Dendritic cell treated with granulocyte-macrophage colony-stimulating factor and Interleukin-4, amounts not matched to agents 40 ng/mL and 50 ng/mL, for 4 days (primary cell): ENCODE measurements at regions not wholly inside any gene's neighbourhood (a gene's known extent, or its start where the extent isn't known, plus 50 kb on each side); places are given as distances from the start of the nearest gene placed in this dataset.

Source experiments
- H3K27ac Mint-ChIP-seq: one replicate; pipeline ENCODE4 v1.8.0; 2022; ENCODE audit warnings: mild to moderate bottlenecking, mixed read lengths
- H3K27me3 Mint-ChIP-seq: one replicate; pipeline ENCODE4 v1.8.0; 2022; ENCODE audit warnings: mild to moderate bottlenecking, mixed read lengths
- H3K36me3 Mint-ChIP-seq: one replicate; pipeline ENCODE4 v1.8.0; 2022; ENCODE audit warnings: low read depth, mixed read lengths
- H3K4me1 Mint-ChIP-seq: one replicate; pipeline ENCODE4 v1.8.0; 2022; ENCODE audit warnings: low read depth, mixed read lengths
- H3K4me3 Mint-ChIP-seq: one replicate; pipeline ENCODE4 v1.8.0; 2022; ENCODE audit warnings: mild to moderate bottlenecking, moderate library complexity, mixed read lengths
- H3K9me3 Mint-ChIP-seq: one replicate; pipeline ENCODE4 v1.8.0; 2022; ENCODE audit warnings: mixed read lengths
- intact Hi-C: fragments of 100-400 bp; cut with micrococcal nuclease; formaldehyde crosslinking; loops from one replicate; pipeline ENCODE4 v1.15.0; 2022

DNA sequence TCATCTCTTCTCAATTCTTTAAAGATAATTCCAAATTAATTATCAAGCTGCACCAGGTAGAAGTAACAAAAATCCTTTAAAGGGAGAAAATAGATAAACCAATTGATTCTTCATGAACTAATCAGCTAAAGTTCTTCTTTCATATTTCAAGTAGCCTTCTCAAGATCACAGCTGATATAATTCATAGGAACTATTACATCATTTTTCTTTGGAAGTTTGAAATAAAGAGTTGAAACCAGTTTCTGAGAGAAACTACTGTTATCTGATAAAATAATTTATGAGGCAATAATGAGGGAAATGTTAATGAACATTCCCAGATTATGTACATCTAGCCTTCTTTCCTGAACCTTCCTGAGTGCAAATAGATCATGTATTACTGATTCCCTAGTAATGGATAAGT, 484.9 kb downstream of the METTL4 start:
- intact Hi-C loops: no loop called here
- Mint-ChIP-seq H3K9me3 (no peaks in the 10 kb centered on the region), H3K27me3 (no peaks in the 10 kb centered on the region), H3K36me3 (no peaks in the 10 kb centered on the region), H3K4me3 (no peak overlapping the region), H3K4me1 (peaks cover 13% of the 10 kb centered on the region), H3K27ac (no peak overlapping the region)

DNA sequence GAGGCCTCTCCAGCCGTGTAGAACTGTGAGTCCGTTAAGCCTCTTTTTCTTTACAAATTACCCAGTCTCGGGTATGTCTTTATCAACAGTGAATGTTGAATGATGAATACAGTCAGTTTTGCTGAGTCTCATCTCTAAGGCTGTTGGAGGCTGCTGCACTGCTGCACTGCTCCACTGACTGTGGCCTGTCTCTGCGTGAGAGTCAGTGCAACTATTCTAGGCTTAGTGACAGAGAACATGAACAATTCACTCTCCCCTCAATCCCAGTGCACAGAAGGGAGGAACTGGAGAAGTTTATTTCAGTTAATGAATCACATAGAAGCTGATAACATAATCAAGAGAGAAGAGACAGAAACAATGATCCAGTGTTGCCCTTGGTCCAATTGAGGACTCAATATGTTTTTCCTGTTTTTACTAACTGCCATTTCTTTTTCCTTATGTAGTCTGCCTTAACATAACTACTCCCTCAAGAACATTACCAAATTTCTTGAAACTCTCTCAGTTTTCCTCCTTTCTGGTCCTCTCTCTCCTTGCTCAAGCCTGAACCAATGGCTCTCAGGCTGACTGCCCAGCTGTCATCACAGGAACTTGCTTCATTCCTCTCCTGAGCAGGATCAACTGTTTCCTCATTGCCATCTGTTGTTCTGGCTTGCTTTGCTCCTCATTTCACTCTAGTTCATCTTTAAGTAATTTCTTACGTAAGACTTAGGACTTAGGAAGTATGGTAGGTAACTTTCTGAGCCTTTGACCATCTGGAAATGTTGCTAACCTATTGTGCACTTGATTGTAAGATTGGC, 483.2 kb downstream of the METTL4 start:
- no peak overlapping the region for H3K4me3 Mint-ChIP-seq
- intact Hi-C loops: no loop called here

DNA sequence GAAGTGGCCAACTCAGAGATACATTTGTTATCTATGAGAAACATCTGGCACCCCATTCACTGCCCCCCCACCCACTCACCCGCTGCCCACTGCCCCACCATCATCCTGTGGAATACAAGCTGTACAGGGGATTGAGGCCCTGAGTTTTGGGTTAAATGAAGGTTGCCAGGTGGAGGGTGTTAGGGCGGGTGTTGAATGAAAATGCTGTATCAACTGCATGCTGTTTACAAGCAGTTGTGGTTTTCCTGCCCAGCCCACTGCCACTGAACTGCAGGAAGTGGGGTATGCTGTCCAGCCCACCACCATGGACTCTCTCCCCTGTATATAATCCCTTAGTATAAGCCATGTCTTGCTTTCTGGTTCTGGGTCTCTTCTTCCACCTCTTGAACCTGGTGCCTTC, 481.9 kb downstream of the METTL4 start:
- H3K36me3 Mint-ChIP-seq: no peaks in the 10 kb centered on the region
- H3K9me3 Mint-ChIP-seq: no peaks in the 10 kb centered on the region
- no peaks in the 10 kb centered on the region for H3K27me3 Mint-ChIP-seq
- H3K4me1 Mint-ChIP-seq: peaks cover 13% of the 10 kb centered on the region
- H3K27ac Mint-ChIP-seq: no peak overlapping the region
- H3K4me3 Mint-ChIP-seq: no peak overlapping the region
- intact Hi-C loops: no loop called here

More for the DNA sequence above, 483.2 kb downstream of the METTL4 start:
- H3K9me3 Mint-ChIP-seq: no peaks in the 10 kb centered on the region
- peaks cover 13% of the 10 kb centered on the region for H3K4me1 Mint-ChIP-seq
- no peaks in the 10 kb centered on the region for H3K27me3 Mint-ChIP-seq
- no peaks in the 10 kb centered on the region for H3K36me3 Mint-ChIP-seq
- no peak overlapping the region for H3K27ac Mint-ChIP-seq

DNA sequence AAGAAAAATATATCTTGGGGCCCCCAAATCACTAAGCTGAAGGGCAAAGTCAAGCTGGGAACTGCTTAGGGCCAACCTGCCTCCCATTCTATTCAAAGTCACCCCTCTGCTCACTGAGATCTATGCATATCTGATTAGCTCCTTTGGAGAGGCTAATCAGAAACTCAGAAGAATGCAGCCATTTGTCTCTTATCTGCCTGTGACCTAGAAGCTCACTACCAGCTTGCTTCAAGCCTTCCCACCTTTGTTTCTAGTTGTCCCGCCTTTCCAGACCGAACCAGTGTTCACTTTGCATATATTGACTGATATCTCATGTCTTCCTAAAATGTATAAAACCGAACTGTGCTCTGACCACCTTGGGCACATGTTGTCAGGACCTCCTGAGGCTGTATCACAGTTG, 479.4 kb downstream of the METTL4 start:
- H3K36me3 Mint-ChIP-seq: no peaks in the 10 kb centered on the region
- no peaks in the 10 kb centered on the region for H3K9me3 Mint-ChIP-seq
- no peaks in the 10 kb centered on the region for H3K27me3 Mint-ChIP-seq
- intact Hi-C loops: no loop called here
- no peak overlapping the region for H3K4me3 Mint-ChIP-seq
- peaks cover 13% of the 10 kb centered on the region for H3K4me1 Mint-ChIP-seq
- H3K27ac Mint-ChIP-seq: no peak overlapping the region

- Mint-ChIP-seq H3K27me3 (no peaks in the 10 kb centered on the region), H3K36me3 (no peaks in the 10 kb centered on the region), H3K27ac (no peak overlapping the region), H3K9me3 (no peaks in the 10 kb centered on the region), H3K4me1 (no peaks in the 10 kb centered on the region), H3K4me3 (no peak overlapping the region)
- intact Hi-C loops: no loop called here
Measured at GRCh38 chr18:2096551-2096950, 474.8 kb downstream of the METTL4 start.

GRCh38 chr18:2100694-2101213, 470.6 kb downstream of the METTL4 start:
- Mint-ChIP-seq H3K27ac (no peak overlapping the region), H3K4me1 (peaks cover 6% of the 10 kb centered on the region), H3K36me3 (no peaks in the 10 kb centered on the region), H3K9me3 (no peaks in the 10 kb centered on the region), H3K4me3 (no peak overlapping the region), H3K27me3 (no peaks in the 10 kb centered on the region)
- intact Hi-C loops: loop anchor here (10.0 kb wide), 1 partner anchor 364 kb away; no protein-coding TSS in a partner anchor

DNA sequence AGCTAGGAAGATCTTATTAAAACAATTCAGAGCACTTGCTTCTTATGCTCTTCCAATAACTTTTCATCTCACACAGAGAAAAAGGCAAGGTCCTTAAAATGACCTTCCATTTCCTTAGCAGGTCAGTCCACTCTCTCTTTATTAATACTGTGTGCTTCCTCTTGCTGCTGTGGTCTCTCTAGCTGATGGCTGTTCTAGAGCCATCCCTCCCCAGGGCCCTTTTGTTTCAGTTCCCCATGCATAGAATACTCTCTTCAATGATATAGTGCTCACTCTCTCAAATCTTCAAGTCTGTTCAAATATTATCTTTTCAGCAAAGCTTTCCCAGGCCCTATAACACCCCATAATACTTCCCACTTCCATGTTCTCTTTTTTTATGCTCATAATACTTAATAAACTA, 469.3 kb downstream of the METTL4 start:
- H3K4me3 Mint-ChIP-seq: no peak overlapping the region
- no peak overlapping the region for H3K27ac Mint-ChIP-seq
- intact Hi-C loops: loop anchor here (10.0 kb wide), 1 partner anchor 363 kb away; no protein-coding TSS in a partner anchor
- H3K9me3 Mint-ChIP-seq: no peaks in the 10 kb centered on the region
- H3K4me1 Mint-ChIP-seq: peaks cover 6% of the 10 kb centered on the region
- H3K36me3 Mint-ChIP-seq: no peaks in the 10 kb centered on the region
- H3K27me3 Mint-ChIP-seq: no peaks in the 10 kb centered on the region

GRCh38 chr18:2103299-2103698, 468.0 kb downstream of the METTL4 start:
- intact Hi-C loops: loop anchor here (10.0 kb wide), 1 partner anchor 362 kb away; no protein-coding TSS in a partner anchor
- Mint-ChIP-seq H3K36me3 (no peaks in the 10 kb centered on the region), H3K9me3 (no peaks in the 10 kb centered on the region), H3K27me3 (no peaks in the 10 kb centered on the region), H3K27ac (no peak overlapping the region), H3K4me1 (peaks cover 6% of the 10 kb centered on the region), H3K4me3 (no peak overlapping the region)

DNA sequence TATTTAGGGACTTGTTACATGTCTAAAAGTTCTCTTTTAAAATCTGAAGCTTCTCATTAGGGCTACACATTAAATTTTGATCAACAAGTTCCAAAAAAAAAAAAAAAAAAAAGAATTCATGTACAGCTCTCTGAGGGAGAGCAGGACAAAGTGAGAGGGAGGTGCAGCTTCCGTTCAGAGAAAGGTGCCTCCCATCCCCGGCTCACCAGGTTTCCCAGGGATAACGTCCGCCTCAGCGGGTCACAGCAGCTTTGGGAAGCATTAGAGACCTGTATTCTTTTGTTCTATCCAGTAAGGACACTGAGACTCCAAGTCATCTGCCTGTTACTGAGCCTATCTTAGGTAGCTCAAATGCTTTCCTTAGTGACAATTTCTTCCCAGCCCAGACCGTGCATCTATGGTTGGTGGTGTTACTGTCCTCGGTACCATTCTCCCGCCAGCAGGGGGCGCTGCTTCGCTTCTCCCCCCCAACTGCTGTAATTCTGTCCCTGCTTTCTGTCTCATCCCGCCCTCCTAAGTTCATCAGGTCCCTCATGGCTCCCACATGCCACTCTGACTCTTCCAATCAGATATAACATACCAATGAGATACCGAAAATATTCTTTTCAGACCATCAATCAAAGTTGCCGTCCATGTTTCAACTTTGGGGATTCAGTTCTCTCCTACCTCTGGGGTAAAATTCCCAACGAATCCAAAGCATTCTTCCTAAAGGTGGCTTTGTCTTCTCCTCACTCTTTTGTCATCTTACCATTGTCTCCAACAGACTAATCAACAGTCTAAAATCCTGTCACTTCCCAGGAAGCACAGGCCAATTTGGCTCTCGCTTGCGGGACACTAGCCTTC, 466.5 kb downstream of the METTL4 start:
- no peak overlapping the region for H3K4me3 Mint-ChIP-seq
- H3K4me1 Mint-ChIP-seq: peaks cover 6% of the 10 kb centered on the region
- H3K36me3 Mint-ChIP-seq: no peaks in the 10 kb centered on the region
- H3K9me3 Mint-ChIP-seq: no peaks in the 10 kb centered on the region
- no peak overlapping the region for H3K27ac Mint-ChIP-seq
- no peaks in the 10 kb centered on the region for H3K27me3 Mint-ChIP-seq
- intact Hi-C loops: loop anchor here (2.0 to 10.0 kb wide), 2 partner anchors 360 to 436 kb away; no protein-coding TSS in a partner anchor

GRCh38 chr18:2108591-2108990, 462.7 kb downstream of the METTL4 start:
- Mint-ChIP-seq H3K4me1 (no peaks in the 10 kb centered on the region), H3K4me3 (no peak overlapping the region), H3K9me3 (no peaks in the 10 kb centered on the region), H3K36me3 (no peaks in the 10 kb centered on the region), H3K27ac (no peak overlapping the region), H3K27me3 (peaks cover 2% of the 10 kb centered on the region)
- intact Hi-C loops: loop anchor here (10.0 kb wide), 1 partner anchor 356 kb away; no protein-coding TSS in a partner anchor

GRCh38 chr18:2111456-2111855, 459.8 kb downstream of the METTL4 start:
- Mint-ChIP-seq H3K27ac (no peak overlapping the region), H3K36me3 (no peaks in the 10 kb centered on the region), H3K9me3 (no peaks in the 10 kb centered on the region), H3K27me3 (peaks cover 7% of the 10 kb centered on the region), H3K4me1 (no peaks in the 10 kb centered on the region), H3K4me3 (no peak overlapping the region)
- intact Hi-C loops: no loop called here

- Mint-ChIP-seq H3K4me1 (no peaks in the 10 kb centered on the region), H3K36me3 (no peaks in the 10 kb centered on the region), H3K4me3 (no peak overlapping the region), H3K27ac (no peak overlapping the region), H3K9me3 (no peaks in the 10 kb centered on the region), H3K27me3 (peaks cover 7% of the 10 kb centered on the region)
- intact Hi-C loops: no loop called here
Measured at GRCh38 chr18:2112435-2113045, 458.8 kb downstream of the METTL4 start.

DNA sequence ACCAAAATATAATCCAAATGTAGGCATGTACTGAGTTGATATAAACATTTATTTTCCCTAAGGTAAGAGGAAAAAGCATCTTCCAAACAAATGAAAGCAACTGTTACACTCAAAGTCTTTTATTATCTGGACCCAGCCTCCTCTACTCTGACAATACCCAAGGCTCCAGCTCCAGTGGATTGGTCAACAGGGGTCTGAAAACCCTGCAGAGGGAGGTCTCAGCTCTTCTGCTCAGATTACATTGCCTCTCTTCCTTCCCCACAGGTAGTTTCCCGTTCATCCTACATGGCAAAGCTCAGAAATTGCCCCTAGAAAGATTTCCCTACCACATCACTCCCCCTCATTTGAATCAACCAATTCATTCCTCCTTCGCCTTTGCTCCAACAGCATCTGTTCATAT, 457.0 kb downstream of the METTL4 start:
- H3K36me3 Mint-ChIP-seq: no peaks in the 10 kb centered on the region
- H3K4me1 Mint-ChIP-seq: no peaks in the 10 kb centered on the region
- H3K27me3 Mint-ChIP-seq: peaks cover 7% of the 10 kb centered on the region
- no peaks in the 10 kb centered on the region for H3K9me3 Mint-ChIP-seq
- intact Hi-C loops: no loop called here
- H3K4me3 Mint-ChIP-seq: no peak overlapping the region
- H3K27ac Mint-ChIP-seq: no peak overlapping the region

DNA sequence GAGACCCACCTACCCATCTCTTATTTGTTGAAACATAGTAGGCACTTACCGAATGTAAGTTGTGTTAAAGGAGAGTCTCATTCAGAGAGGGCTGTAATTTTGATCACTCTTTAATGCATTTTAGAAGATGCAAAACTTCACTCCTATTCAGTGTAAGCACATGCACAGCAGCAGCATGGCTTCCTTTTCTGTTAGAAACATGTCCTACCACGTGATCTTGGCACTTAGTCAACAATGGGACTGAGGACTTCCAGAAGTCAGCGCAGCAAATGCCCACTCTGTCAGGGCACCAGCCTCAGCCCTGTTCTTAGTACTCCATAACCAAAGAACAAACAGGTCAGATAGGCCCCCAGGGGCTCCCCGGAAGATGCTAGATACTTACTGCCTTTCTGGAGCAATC, 456.5 kb downstream of the METTL4 start:
- Mint-ChIP-seq H3K36me3 (no peaks in the 10 kb centered on the region), H3K27ac (no peak overlapping the region), H3K4me1 (no peaks in the 10 kb centered on the region)

More for the DNA sequence above, 456.5 kb downstream of the METTL4 start:
- intact Hi-C loops: no loop called here
- no peak overlapping the region for H3K4me3 Mint-ChIP-seq
- H3K9me3 Mint-ChIP-seq: no peaks in the 10 kb centered on the region
- peaks cover 7% of the 10 kb centered on the region for H3K27me3 Mint-ChIP-seq
